GM12878 (cell line): ENCODE measurements at regions not wholly inside any gene's neighbourhood (a gene's known extent, or its start where the extent isn't known, plus 50 kb on each side); places are given as distances from the start of the nearest gene placed in this dataset.

Experiments used
- ATAC-seq: fragments of 200-7000 bp; cut with Tn5 transposase; 3 replicates; pipeline ENCODE4 v1.9.1; 2020; ENCODE audit warnings: mild to moderate bottlenecking, moderate library complexity
- BruUV-seq: library from RNA; stranded (reverse); fragments of 400-500 nt; replicated peaks from 2 replicates; lab custom pipeline; 2021; lab: Mats Ljungman, UMichigan
- CTCF ChIA-PET: fragments of 300-600 bp; sonication (Branson Sonifier 250); formaldehyde crosslinking; extraction: SDS; loops from one replicate; lab custom pipeline; 2021; ENCODE audit warnings: inconsistent platforms; lab: Yijun Ruan, JAX
- POLR2A ChIA-PET: fragments of 350-600 bp; formaldehyde crosslinking; extraction: SDS; loops from one replicate; lab custom pipeline; 2021; ENCODE audit warnings: inconsistent platforms; lab: Charles Lee
- RAD21 ChIA-PET: fragments of 300-600 bp; sonication (Branson Sonifier 250); formaldehyde crosslinking; loops from one replicate; lab custom pipeline; 2023; ENCODE audit warnings: antibody characterized with exemption; ENCODE audit not compliant: unreplicated experiment; lab: Charles Lee
- SMC1A ChIA-PET: fragments of 300-600 bp; sonication (Branson Sonifier 250); formaldehyde crosslinking; loops from one replicate; lab custom pipeline; 2023; ENCODE audit not compliant: unreplicated experiment, uncharacterized antibody; lab: Charles Lee
- DNase-seq: peaks from one replicate; pipeline ENCODE4 v3.0.0-alpha.2; 2011; ENCODE audit warnings: low read depth, low spot score
- FAIRE-seq: peaks from 3 replicates; lab custom pipeline; 2011; peaks lifted over from hg19 to GRCh38; lab: Jason Lieb, UNC
- H2AFZ ChIP-seq: 2 replicates; pipeline ENCODE4 v1.6.0; 2011; ENCODE audit warnings: low read depth, low read length, control low read depth; ENCODE audit not compliant: control insufficient read depth
- H3K27ac ChIP-seq: 2 replicates; pipeline ENCODE4 v1.5.1; 2011; ENCODE audit warnings: control low read depth; ENCODE audit not compliant: control insufficient read depth, insufficient read depth
- H3K27me3 ChIP-seq, 2 experiments: replicated peaks in 1 of 2; 2 replicates each; pipeline versions ENCODE4 v1.6.0 to v1.6.1; 2011; ENCODE audit warnings: low read length in 1 of 2; ENCODE audit not compliant: control insufficient read depth in 2 of 2, insufficient read depth in 2 of 2
- H3K36me3 ChIP-seq, 2 experiments: 2 replicates each; pipeline ENCODE4 v1.5.1; 2011; ENCODE audit warnings: low read length in 1 of 2; ENCODE audit not compliant: control insufficient read depth in 2 of 2, insufficient read depth in 2 of 2
- H3K4me1 ChIP-seq: 2 replicates; pipeline ENCODE4 v1.6.1; 2011; ENCODE audit warnings: mild to moderate bottlenecking, low read length, moderate library complexity, mixed read lengths; ENCODE audit not compliant: control insufficient read depth, insufficient read depth
- H3K4me2 ChIP-seq: 2 replicates; pipeline ENCODE4 v1.6.0; 2011; ENCODE audit warnings: control low read depth; ENCODE audit not compliant: control insufficient read depth, insufficient read depth
- H3K4me3 ChIP-seq: fragments of 200-600 bp; sonication (generic); 2 replicates; pipeline ENCODE4 v1.5.1; 2016
- H3K79me2 ChIP-seq: 2 replicates; pipeline ENCODE4 v1.6.0; 2011; ENCODE audit warnings: low read length; ENCODE audit not compliant: control insufficient read depth, insufficient read depth
- H3K9ac ChIP-seq: 2 replicates; pipeline ENCODE4 v1.8.0; 2011; ENCODE audit warnings: low read length, control low read depth, mixed read lengths; ENCODE audit not compliant: control insufficient read depth, insufficient read depth
- H3K9me3 ChIP-seq: replicated peaks from 3 replicates; pipeline ENCODE4 v1.5.1; 2011; ENCODE audit warnings: mild to moderate bottlenecking, low read length; ENCODE audit not compliant: control insufficient read depth, insufficient read depth
- H4K20me1 ChIP-seq: 2 replicates; pipeline ENCODE4 v1.6.0; 2011; ENCODE audit not compliant: control insufficient read depth, insufficient read depth
- BHLHE40 ChIP-seq, 2 experiments: fragments of 450-650 bp in 1 of 2; IDR thresholded peaks; 2 replicates each; pipeline ENCODE4 v1.6.1; 2011 to 2017; ENCODE audit warnings: low read depth in 2 of 2, borderline replicate concordance in 1 of 2, improper control_type of control experiment in 1 of 2, low read length in 1 of 2, mild to moderate bottlenecking in 1 of 2
- FOXM1 ChIP-seq: IDR thresholded peaks from 2 replicates; pipeline ENCODE4 v1.6.1; 2012; ENCODE audit warnings: low read depth, mild to moderate bottlenecking, inconsistent platforms, low read length, moderate library complexity
- SPI1 ChIP-seq: IDR thresholded peaks from 2 replicates; pipeline ENCODE4 v1.6.1; 2011; ENCODE audit warnings: low read depth, mild to moderate bottlenecking, low read length, moderate library complexity, borderline replicate concordance; ENCODE audit not compliant: insufficient read depth
- STAT3 ChIP-seq: IDR thresholded peaks from 2 replicates; pipeline ENCODE4 v1.6.1; 2011; ENCODE audit warnings: low read depth, low read length, improper control_type of control experiment
- TCF3 ChIP-seq: IDR thresholded peaks from 2 replicates; pipeline ENCODE4 v1.6.1; 2012; ENCODE audit warnings: low read depth, mild to moderate bottlenecking, low read length, borderline replicate concordance; ENCODE audit not compliant: insufficient read depth
- ZBED1 ChIP-seq: IDR thresholded peaks from 2 replicates; pipeline ENCODE4 v1.6.1; 2016; ENCODE audit warnings: borderline replicate concordance
- WGBS: methylation state at CpG from one replicate; pipeline ENCODE4 v1.1.6; 2016; ENCODE audit warnings: low lambda C conversion rate; ENCODE audit not compliant: insufficient replicate concordance, insufficient coverage; ENCODE audit errors: missing lambda C conversion rate; 5-methylcytosine and 5-hydroxymethylcytosine counted together
- in situ Hi-C: fragments of 300-500 bp; cut with MboI; formaldehyde crosslinking; loops from 9 replicates; pipeline ENCODE4 v1.14.3; 2018; ENCODE audit warnings: mixed read lengths
- intact Hi-C: fragments of 100-400 bp; cut with micrococcal nuclease; formaldehyde crosslinking; loops from one replicate; pipeline ENCODE4 v1.14.2; 2022; ENCODE audit not compliant: unreplicated experiment
- TF ChIP-seq, protein P1 (sequence below): IDR thresholded peaks from 2 replicates; pipeline ENCODE4 v1.6.1; 2012; ENCODE audit warnings: improper control_type of control experiment, low read depth, low read length; ENCODE audit not compliant: insufficient replicate concordance
- TF ChIP-seq, protein P2 (sequence below): IDR thresholded peaks from 2 replicates; pipeline ENCODE4 v1.6.1; 2011; ENCODE audit warnings: borderline replicate concordance, low read depth, mild to moderate bottlenecking, moderate library complexity, mixed read lengths, low read length; ENCODE audit not compliant: insufficient read depth; ENCODE audit errors: extremely low read length

DNA sequence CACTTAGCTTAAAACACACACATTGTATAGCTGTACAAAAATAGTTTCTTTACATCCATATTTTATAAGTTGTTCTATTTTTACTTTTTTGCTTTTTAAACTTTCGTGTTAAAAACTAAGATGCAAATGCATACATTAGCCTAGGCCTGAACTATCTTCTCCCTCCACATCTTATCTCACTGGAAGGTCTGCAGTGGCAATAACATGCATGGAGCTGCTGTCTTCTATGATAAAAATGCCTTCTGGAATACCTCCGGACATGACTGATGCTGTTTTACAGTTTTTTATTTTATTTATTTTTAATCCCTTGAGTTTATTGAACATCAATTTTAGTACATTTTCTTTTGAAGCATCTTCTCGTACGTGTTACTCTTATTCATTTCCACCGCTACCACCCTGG is 112.3 kb upstream of the TSPAN8 start:
- ChIA-PET RAD21 (no interaction called here), CTCF (no interaction called here), POLR2A (no interaction called here), SMC1A (no interaction called here)
- no peak overlapping the region for H3K4me2 ChIP-seq
- H3K27me3 ChIP-seq, result no peaks in the 10 kb centered on the region
- H4K20me1 ChIP-seq, result no peaks in the 10 kb centered on the region
- no peaks in the 10 kb centered on the region for H3K9me3 ChIP-seq
- in situ Hi-C loops, result no loop called here
- no peak overlapping the region for H3K4me3 ChIP-seq
- no peaks in the 10 kb centered on the region for H3K79me2 ChIP-seq
- no peak overlapping the region for H3K27ac ChIP-seq
- TF ChIP-seq, protein P1, sequence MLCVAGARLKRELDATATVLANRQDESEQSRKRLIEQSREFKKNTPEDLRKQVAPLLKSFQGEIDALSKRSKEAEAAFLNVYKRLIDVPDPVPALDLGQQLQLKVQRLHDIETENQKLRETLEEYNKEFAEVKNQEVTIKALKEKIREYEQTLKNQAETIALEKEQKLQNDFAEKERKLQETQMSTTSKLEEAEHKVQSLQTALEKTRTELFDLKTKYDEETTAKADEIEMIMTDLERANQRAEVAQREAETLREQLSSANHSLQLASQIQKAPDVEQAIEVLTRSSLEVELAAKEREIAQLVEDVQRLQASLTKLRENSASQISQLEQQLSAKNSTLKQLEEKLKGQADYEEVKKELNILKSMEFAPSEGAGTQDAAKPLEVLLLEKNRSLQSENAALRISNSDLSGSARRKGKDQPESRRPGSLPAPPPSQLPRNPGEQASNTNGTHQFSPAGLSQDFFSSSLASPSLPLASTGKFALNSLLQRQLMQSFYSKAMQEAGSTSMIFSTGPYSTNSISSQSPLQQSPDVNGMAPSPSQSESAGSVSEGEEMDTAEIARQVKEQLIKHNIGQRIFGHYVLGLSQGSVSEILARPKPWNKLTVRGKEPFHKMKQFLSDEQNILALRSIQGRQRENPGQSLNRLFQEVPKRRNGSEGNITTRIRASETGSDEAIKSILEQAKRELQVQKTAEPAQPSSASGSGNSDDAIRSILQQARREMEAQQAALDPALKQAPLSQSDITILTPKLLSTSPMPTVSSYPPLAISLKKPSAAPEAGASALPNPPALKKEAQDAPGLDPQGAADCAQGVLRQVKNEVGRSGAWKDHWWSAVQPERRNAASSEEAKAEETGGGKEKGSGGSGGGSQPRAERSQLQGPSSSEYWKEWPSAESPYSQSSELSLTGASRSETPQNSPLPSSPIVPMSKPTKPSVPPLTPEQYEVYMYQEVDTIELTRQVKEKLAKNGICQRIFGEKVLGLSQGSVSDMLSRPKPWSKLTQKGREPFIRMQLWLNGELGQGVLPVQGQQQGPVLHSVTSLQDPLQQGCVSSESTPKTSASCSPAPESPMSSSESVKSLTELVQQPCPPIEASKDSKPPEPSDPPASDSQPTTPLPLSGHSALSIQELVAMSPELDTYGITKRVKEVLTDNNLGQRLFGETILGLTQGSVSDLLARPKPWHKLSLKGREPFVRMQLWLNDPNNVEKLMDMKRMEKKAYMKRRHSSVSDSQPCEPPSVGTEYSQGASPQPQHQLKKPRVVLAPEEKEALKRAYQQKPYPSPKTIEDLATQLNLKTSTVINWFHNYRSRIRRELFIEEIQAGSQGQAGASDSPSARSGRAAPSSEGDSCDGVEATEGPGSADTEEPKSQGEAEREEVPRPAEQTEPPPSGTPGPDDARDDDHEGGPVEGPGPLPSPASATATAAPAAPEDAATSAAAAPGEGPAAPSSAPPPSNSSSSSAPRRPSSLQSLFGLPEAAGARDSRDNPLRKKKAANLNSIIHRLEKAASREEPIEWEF, result no peak
- TF ChIP-seq TCF3 (no peak), SPI1 (no peak), ZBED1 (no peak), FOXM1 (no peak), BHLHE40 (IDR thresholded peaks at IDR 0.05; ENCODE audit: borderline replicate concordance in 1 of 2, low read depth in 2 of 2, low read length in 1 of 2) (no peak), STAT3 (no peak)
- TF ChIP-seq, protein P2, sequence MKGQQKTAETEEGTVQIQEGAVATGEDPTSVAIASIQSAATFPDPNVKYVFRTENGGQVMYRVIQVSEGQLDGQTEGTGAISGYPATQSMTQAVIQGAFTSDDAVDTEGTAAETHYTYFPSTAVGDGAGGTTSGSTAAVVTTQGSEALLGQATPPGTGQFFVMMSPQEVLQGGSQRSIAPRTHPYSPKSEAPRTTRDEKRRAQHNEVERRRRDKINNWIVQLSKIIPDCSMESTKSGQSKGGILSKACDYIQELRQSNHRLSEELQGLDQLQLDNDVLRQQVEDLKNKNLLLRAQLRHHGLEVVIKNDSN, result no peak
- ATAC-seq (no peak), DNase-seq (no peak), FAIRE-seq (no peak)
- H3K4me1 ChIP-seq, result no peaks in the 10 kb centered on the region
- BruUV-seq, result no TSS peak
- H2AFZ ChIP-seq, result no peak overlapping the region
- H3K9ac ChIP-seq, result no peak overlapping the region
- intact Hi-C loops, result no loop called here
- H3K36me3 ChIP-seq, result no peaks in the 10 kb centered on the region
- 31% methylated on average over 5 of the region's 5 CpGs for WGBS
